IMR-90 (cell line): ENCODE measurements at regions not wholly inside any gene's neighbourhood (a gene's known extent, or its start where the extent isn't known, plus 50 kb on each side); places are given as distances from the start of the nearest gene placed in this dataset.

Experiments
- ATAC-seq: fragments of 200-7000 bp; cut with Tn5 transposase; 2 replicates; pipeline ENCODE4 v1.9.1; 2020; ENCODE audit warnings: low read depth, mild to moderate bottlenecking, moderate library complexity
- BruUV-seq: library from RNA; stranded (reverse); fragments of 400-500 nt; replicated peaks from 2 replicates; lab custom pipeline; 2021; lab: Mats Ljungman, UMichigan
- CTCF ChIA-PET: fragments of 300-600 bp; formaldehyde crosslinking; extraction: SDS; loops from one replicate; lab custom pipeline; 2021; ENCODE audit warnings: antibody characterized with exemption; lab: Yijun Ruan, JAX
- POLR2A ChIA-PET: fragments of 300-600 bp; sonication (Branson Sonifier 250); formaldehyde crosslinking; loops from one replicate; lab custom pipeline; 2022; ENCODE audit warnings: antibody characterized with exemption; ENCODE audit not compliant: unreplicated experiment; lab: Charles Lee
- DNase-seq: peaks from one replicate; pipeline ENCODE4 v3.0.0; 2013
- H2AFZ ChIP-seq: replicated peaks from 2 replicates; pipeline ENCODE3; 2013; ENCODE audit warnings: low read length, mild to moderate bottlenecking; ENCODE audit not compliant: poor library complexity
- H2AK5ac ChIP-seq: 2 replicates; pipeline ENCODE4 v1.6.1; 2013; ENCODE audit warnings: low read depth, low read length, inconsistent platforms
- H2AK9ac ChIP-seq: replicated peaks from 2 replicates; pipeline ENCODE3; 2013; ENCODE audit warnings: mild to moderate bottlenecking, low read depth, low read length, moderate library complexity; ENCODE audit not compliant: poor library complexity
- H2BK120ac ChIP-seq: 2 replicates; pipeline ENCODE4 v1.6.1; 2013; ENCODE audit warnings: low read depth, low read length, inconsistent platforms
- H2BK15ac ChIP-seq: 3 replicates; pipeline ENCODE4 v1.6.1; 2013; ENCODE audit warnings: low read depth, low read length, inconsistent platforms
- H2BK20ac ChIP-seq: 2 replicates; pipeline ENCODE4 v1.6.1; 2013; ENCODE audit warnings: low read depth, mild to moderate bottlenecking, inconsistent platforms, low read length, moderate library complexity
- H2BK5ac ChIP-seq: 2 replicates; pipeline ENCODE4 v1.6.1; 2013; ENCODE audit warnings: mild to moderate bottlenecking, low read depth, low read length, inconsistent platforms; ENCODE audit not compliant: poor library complexity, severe bottlenecking
- H3K14ac ChIP-seq: replicated peaks from 2 replicates; pipeline ENCODE4 v1.6.1; 2013; ENCODE audit warnings: low read depth, low read length, inconsistent platforms
- H3K18ac ChIP-seq: 2 replicates; pipeline ENCODE4 v1.6.1; 2013; ENCODE audit warnings: low read depth, low read length, control low read depth
- H3K23ac ChIP-seq: 2 replicates; pipeline ENCODE4 v1.6.1; 2013; ENCODE audit warnings: low read depth, low read length, inconsistent platforms
- H3K27ac ChIP-seq: 2 replicates; pipeline ENCODE4 v1.5.1; 2013; ENCODE audit warnings: mild to moderate bottlenecking, control low read depth, low read length; ENCODE audit not compliant: insufficient read depth
- H3K27me3 ChIP-seq: 2 replicates; pipeline ENCODE4 v1.6.1; 2013; ENCODE audit warnings: low read length; ENCODE audit not compliant: control insufficient read depth, insufficient read depth
- H3K36me3 ChIP-seq: 2 replicates; pipeline ENCODE4 v1.6.1; 2013; ENCODE audit warnings: low read length, mixed read lengths; ENCODE audit not compliant: control insufficient read depth, insufficient read depth
- H3K4ac ChIP-seq: 2 replicates; pipeline ENCODE4 v1.6.1; 2013; ENCODE audit warnings: low read depth, low read length, inconsistent platforms
- H3K4me1 ChIP-seq: 2 replicates; pipeline ENCODE4 v1.6.1; 2013; ENCODE audit warnings: low read length, mixed read lengths; ENCODE audit not compliant: control insufficient read depth, insufficient read depth
- H3K4me2 ChIP-seq: 2 replicates; pipeline ENCODE4 v1.6.1; 2013; ENCODE audit warnings: low read depth, mild to moderate bottlenecking, control low read depth, low read length, moderate library complexity
- H3K4me3 ChIP-seq: 2 replicates; pipeline ENCODE4 v1.5.1; 2013; ENCODE audit warnings: low read depth, mild to moderate bottlenecking, control low read depth, low read length, moderate library complexity; ENCODE audit not compliant: insufficient read depth
- H3K56ac ChIP-seq: 2 replicates; pipeline ENCODE4 v1.6.1; 2013; ENCODE audit warnings: low read length, inconsistent platforms; ENCODE audit not compliant: insufficient read depth; ENCODE audit errors: extremely low read depth
- H3K79me1 ChIP-seq, 2 experiments: 2 replicates each; pipeline ENCODE4 v1.6.1; 2013; ENCODE audit warnings: low read length in 2 of 2, inconsistent platforms in 1 of 2, low read depth in 1 of 2
- H3K9ac ChIP-seq: 2 replicates; pipeline ENCODE4 v1.6.1; 2013; ENCODE audit warnings: low read depth, low read length, control low read depth
- H3K9me1 ChIP-seq: 2 replicates; pipeline ENCODE4 v1.6.1; 2013; ENCODE audit warnings: low read length, inconsistent platforms; ENCODE audit not compliant: insufficient read depth
- H3K9me3 ChIP-seq: 2 replicates; pipeline ENCODE4 v1.6.1; 2013; ENCODE audit warnings: low read length; ENCODE audit not compliant: control insufficient read depth, insufficient read depth
- H4K20me1 ChIP-seq: 2 replicates; pipeline ENCODE4 v1.6.1; 2013; ENCODE audit warnings: low read length, inconsistent platforms; ENCODE audit not compliant: insufficient read depth
- H4K5ac ChIP-seq: 2 replicates; pipeline ENCODE4 v1.6.1; 2013; ENCODE audit warnings: mild to moderate bottlenecking, low read depth, low read length, control low read depth
- H4K8ac ChIP-seq, 2 experiments: 2 replicates each; pipeline ENCODE4 v1.6.1; 2013; ENCODE audit warnings: low read depth in 2 of 2, low read length in 2 of 2, control low read depth in 1 of 2, inconsistent platforms in 1 of 2
- H4K91ac ChIP-seq: 2 replicates; pipeline ENCODE4 v1.6.1; 2013; ENCODE audit warnings: low read depth, low read length, inconsistent platforms; ENCODE audit not compliant: insufficient read depth
- POLR2A ChIP-seq: IDR thresholded peaks from 2 replicates; pipeline ENCODE4 v1.6.1; 2012; ENCODE audit warnings: mild to moderate bottlenecking, low read depth, low read length
- RAD21 ChIP-seq: IDR thresholded peaks from 2 replicates; pipeline ENCODE4 v1.6.1; 2012; ENCODE audit warnings: low read length, improper control_type of control experiment
- RFX5 ChIP-seq: IDR thresholded peaks from 2 replicates; pipeline ENCODE4 v1.8.0; 2012; ENCODE audit warnings: low read depth, mild to moderate bottlenecking, low read length, moderate library complexity
- WGBS, 2 experiments: methylation state at CpG; one replicate each; pipeline versions ENCODE4 v1.1.5 to v1.1.7; 2013; ENCODE audit warnings: missing lambda C conversion rate in 2 of 2; ENCODE audit not compliant: insufficient read length in 1 of 2; ENCODE audit errors: extremely low coverage in 2 of 2; 5-methylcytosine and 5-hydroxymethylcytosine counted together
- dilution Hi-C: fragments of 300-500 bp; cut with HindIII; formaldehyde crosslinking; loops from one replicate; pipeline ENCODE4 v1.14.3; 2018; ENCODE audit warnings: low sequenced_read_pairs; ENCODE audit not compliant: unreplicated experiment
- in situ Hi-C: fragments of 300-500 bp; cut with MboI; formaldehyde crosslinking; loops from 3 replicates; pipeline ENCODE4 v1.14.3; 2019; ENCODE audit warnings: low sequenced_read_pairs, inconsistent platforms, mixed read lengths
- intact Hi-C: fragments of 100-400 bp; cut with micrococcal nuclease; formaldehyde crosslinking; loops from 2 replicates; pipeline ENCODE4 v1.10.0; 2022

GRCh38 chr12:40632933-40633332 is 59.3 kb upstream of the CNTN1 start:
- no peaks in the 10 kb centered on the region for H3K27me3 ChIP-seq
- dilution Hi-C loops: no loop called here
- in situ Hi-C loops: no loop called here

More at GRCh38 chr12:40632933-40633332, 59.3 kb upstream of the CNTN1 start:
- no peak overlapping the region for H2BK120ac ChIP-seq
- no peaks in the 10 kb centered on the region for H3K36me3 ChIP-seq
- TF ChIP-seq POLR2A: no peak
- TF ChIP-seq RAD21: no peak
- TF ChIP-seq RFX5: no peak
- H3K14ac ChIP-seq: no peak overlapping the region
- no peaks in the 10 kb centered on the region for H3K4me1 ChIP-seq
- no peak overlapping the region for H2AK5ac ChIP-seq
- no peaks in the 10 kb centered on the region for H3K9me1 ChIP-seq
- no TSS peak for BruUV-seq
- no peak for DNase-seq
- H3K56ac ChIP-seq: no peak overlapping the region
- intact Hi-C loops: no loop called here
- ATAC-seq: no peak
- no peak overlapping the region for H2BK15ac ChIP-seq
- no peak overlapping the region for H2BK20ac ChIP-seq
- POLR2A ChIA-PET: no interaction called here
- H3K18ac ChIP-seq: no peak overlapping the region
- H3K27ac ChIP-seq: no peak overlapping the region
- H3K9me3 ChIP-seq: no peaks in the 10 kb centered on the region; the same call in 1 of the 2 replicates
- H4K5ac ChIP-seq: no peak overlapping the region
- H2AK9ac ChIP-seq: no peak overlapping the region
- no peak overlapping the region for H4K8ac ChIP-seq
- H4K91ac ChIP-seq: no peak overlapping the region
- no peak overlapping the region for H3K4me2 ChIP-seq
- no peak overlapping the region for H3K23ac ChIP-seq
- no peaks in the 10 kb centered on the region for H4K20me1 ChIP-seq
- no peak overlapping the region for H3K4ac ChIP-seq
- H2BK5ac ChIP-seq: no peak overlapping the region
- H3K79me1 ChIP-seq: no peaks in the 10 kb centered on the region
- no peak overlapping the region for H2AFZ ChIP-seq
- WGBS, 2 experiments: no CpG with 5 or more reads among the region's 3 CpGs
- CTCF ChIA-PET: no interaction called here
- H3K4me3 ChIP-seq: no peak overlapping the region
- no peak overlapping the region for H3K9ac ChIP-seq
